Parathyroid adenoma (tissue), 2 donors: ENCODE measurements at regions not wholly inside any gene's neighbourhood (a gene's known extent, or its start where the extent isn't known, plus 50 kb on each side); places are given as distances from the start of the nearest gene placed in this dataset.

Source experiments
- H2AFZ ChIP-seq: fragments of 300-600 bp; sonication (generic); one replicate; pipeline ENCODE4 v1.7.0; 2017; ENCODE audit warnings: antibody characterized with exemption, mild to moderate bottlenecking
- H3K27ac ChIP-seq: fragments of 300-600 bp; sonication (generic); one replicate; pipeline ENCODE4 v1.7.0; 2017
- H3K27me3 ChIP-seq: fragments of 300-600 bp; sonication (generic); one replicate; pipeline ENCODE4 v1.7.0; 2017; ENCODE audit warnings: low read length; ENCODE audit not compliant: control insufficient read depth, insufficient read depth
- H3K36me3 ChIP-seq: fragments of 300-600 bp; sonication (generic); one replicate; pipeline ENCODE4 v1.7.0; 2017; ENCODE audit warnings: low read length; ENCODE audit not compliant: control insufficient read depth, insufficient read depth
- H3K4me1 ChIP-seq: fragments of 300-600 bp; sonication (generic); one replicate; pipeline ENCODE4 v1.7.0; 2017; ENCODE audit warnings: control low read depth
- H3K4me2 ChIP-seq: fragments of 300-600 bp; sonication (generic); one replicate; pipeline ENCODE4 v1.7.0; 2017; ENCODE audit warnings: low read length
- H3K4me3 ChIP-seq: fragments of 300-600 bp; sonication (generic); one replicate; pipeline ENCODE4 v1.7.0; 2017; ENCODE audit warnings: low read depth, low read length
- H3K79me2 ChIP-seq: fragments of 300-600 bp; sonication (generic); one replicate; pipeline ENCODE4 v1.7.0; 2017; ENCODE audit warnings: control low read depth
- H3K9ac ChIP-seq: fragments of 300-600 bp; sonication (generic); one replicate; pipeline ENCODE4 v1.7.0; 2017; ENCODE audit warnings: mild to moderate bottlenecking
- H3K9me3 ChIP-seq: fragments of 300-600 bp; sonication (generic); one replicate; pipeline ENCODE4 v1.7.0; 2017; ENCODE audit warnings: low read length; ENCODE audit not compliant: control insufficient read depth
- CTCF ChIP-seq: fragments of 300-600 bp; sonication (generic); IDR thresholded peaks from one replicate; pipeline ENCODE4 v1.7.0; 2017; ENCODE audit warnings: antibody characterized with exemption, mild to moderate bottlenecking
- donor health status: primary hyperparathyroidism.

- no peak overlapping the region for H3K9ac ChIP-seq
- H3K4me1 ChIP-seq: no peaks in the 10 kb centered on the region
- no peaks in the 10 kb centered on the region for H3K9me3 ChIP-seq
- H3K27me3 ChIP-seq: no peaks in the 10 kb centered on the region
- no peak for TF ChIP-seq CTCF
- H3K4me3 ChIP-seq: no peak overlapping the region
- no peaks in the 10 kb centered on the region for H3K79me2 ChIP-seq
- H3K4me2 ChIP-seq: peak overlapping the region; percentile 23
- peak overlapping the region; percentile 53 for H3K27ac ChIP-seq
- peak overlapping the region; percentile 34 for H2AFZ ChIP-seq
- no peaks in the 10 kb centered on the region for H3K36me3 ChIP-seq
Measured at GRCh38 chr4:53644607-53645006, 53.3 kb upstream of the LNX1 start.
